T47D (cell line): ENCODE measurements at regions not wholly inside any gene's neighbourhood (a gene's known extent, or its start where the extent isn't known, plus 50 kb on each side); places are given as distances from the start of the nearest gene placed in this dataset.
A peak's percentile ranks its signal among the peaks of the same experiment; 100 is the strongest.
"Not testable (repeated sequence)": the region's sequence is repeated elsewhere in the genome, so short reads cannot be mapped to it uniquely, and the experiment has no call there.

Experiments used
- DNase-seq, 2 experiments: peaks; one replicate each; pipeline versions ENCODE4 v3.0.0 to v3.0.0-alpha.2; 2011 to 2012; ENCODE audit warnings: low read depth in 1 of 2, low spot score in 1 of 2
- JUND ChIP-seq: IDR thresholded peaks from 2 replicates; pipeline ENCODE4 v1.6.1; 2012; ENCODE audit warnings: low read depth
- in situ Hi-C: cut with HindIII; loops from 2 replicates; pipeline ENCODE4 v1.10.0; 2016; ENCODE audit warnings: low sequenced_read_pairs, low pct_unique_long_range_greater_than_20kb

DNA sequence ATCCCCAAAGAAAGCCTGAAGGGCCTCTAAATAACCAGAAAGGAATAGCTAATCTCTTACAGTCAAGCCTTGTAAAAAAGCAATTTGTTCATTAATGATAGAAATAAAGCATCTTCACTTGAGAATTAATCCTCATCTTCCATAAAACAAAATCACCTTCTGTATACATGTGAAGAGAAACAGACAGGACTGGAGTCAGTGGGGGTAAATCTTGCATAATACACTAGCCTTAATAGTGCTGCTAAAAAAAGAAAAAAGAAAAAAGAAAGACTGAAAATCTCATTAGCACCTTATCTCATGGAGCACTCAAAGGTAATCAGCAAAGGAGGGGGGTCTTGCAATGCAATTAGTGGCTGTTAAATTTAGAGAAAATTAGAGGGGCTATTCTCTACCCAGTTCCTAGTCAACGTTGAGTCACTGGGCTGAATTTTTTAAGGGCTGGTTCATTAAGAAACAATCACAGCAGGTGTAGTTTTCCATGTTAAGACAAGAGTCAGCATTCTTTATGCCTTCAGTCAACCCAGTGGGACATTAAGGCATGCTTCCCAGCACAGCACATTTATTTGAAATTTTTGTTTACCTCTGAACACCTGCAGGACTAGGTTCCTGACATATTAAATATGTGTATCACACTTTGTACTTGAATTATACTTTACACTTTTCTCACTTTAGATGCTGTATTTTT, 1455.7 kb upstream of the CELF2 start:
- in situ Hi-C loops, result no loop called here
- TF ChIP-seq JUND, result no peak
- no peak for DNase-seq

DNA sequence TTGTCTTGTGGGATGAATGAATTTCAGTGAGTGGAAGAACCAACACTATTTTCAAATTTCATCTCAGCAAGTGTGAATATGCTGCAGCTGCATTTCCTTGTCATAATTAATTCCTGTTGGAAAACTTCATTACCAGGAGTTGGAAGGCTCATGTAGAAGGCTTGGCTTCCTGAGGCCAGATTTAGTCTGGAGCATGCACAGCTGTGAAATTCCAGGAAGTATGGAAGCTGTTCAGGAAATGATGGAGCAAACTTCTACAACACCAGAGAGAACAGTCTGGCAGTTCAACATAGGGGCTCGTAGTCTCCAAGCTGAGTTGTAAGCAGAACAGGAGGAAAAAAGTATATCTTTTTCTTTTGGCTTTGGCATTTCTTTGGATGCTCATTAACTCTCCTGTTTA, 1439.9 kb upstream of the CELF2 start:
- no peak for TF ChIP-seq JUND
- no peak for DNase-seq
- in situ Hi-C loops, result no loop called here

DNA sequence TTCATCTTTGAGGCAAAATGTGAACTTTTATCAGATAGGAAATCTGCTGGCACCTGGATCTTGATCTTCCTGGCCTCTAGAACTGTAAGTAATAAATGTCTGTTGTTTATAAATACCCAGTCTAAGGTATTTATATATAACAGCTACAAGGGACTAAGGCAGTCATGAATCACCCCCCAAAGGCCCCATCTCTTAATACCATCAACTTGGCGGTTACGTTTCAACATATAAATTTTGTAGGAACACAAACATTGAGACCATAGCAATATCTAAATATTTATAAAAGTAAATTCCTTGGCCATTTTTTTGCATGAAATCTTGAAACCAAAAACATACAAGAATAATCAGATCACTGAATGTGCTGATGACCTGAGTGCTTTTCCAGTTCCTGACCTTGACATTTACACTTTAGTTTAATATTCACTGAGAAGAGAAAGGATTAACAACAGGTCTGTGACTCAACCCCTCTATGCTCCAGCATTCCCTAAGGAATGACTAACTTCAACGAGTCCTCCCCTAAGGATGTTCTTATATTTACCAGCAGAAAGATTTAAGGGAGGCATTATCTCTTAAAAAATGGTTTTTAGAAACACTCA, 1438.5 kb upstream of the CELF2 start:
- in situ Hi-C loops, result no loop called here
- no peak for DNase-seq
- no peak for TF ChIP-seq JUND

DNA sequence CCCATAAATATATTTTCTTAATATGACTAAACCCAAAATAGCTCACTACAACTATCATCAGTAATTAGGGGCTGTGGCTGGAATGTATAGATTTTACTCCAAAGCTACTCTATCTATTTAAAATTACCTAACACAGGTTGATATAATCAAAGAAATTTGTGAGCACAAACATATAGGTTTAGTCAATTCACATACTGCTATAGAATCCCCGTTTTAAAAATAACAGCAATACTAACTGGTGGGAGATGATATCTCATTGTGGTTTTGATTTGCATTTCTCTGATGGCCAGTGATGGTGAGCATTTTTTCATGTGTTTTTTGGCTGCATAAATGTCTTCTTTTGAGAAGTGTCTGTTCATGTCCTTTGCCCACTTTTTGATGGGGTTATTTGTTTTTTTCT, 1434.9 kb upstream of the CELF2 start:
- in situ Hi-C loops, DNase-seq: not testable (repeated sequence)

DNA sequence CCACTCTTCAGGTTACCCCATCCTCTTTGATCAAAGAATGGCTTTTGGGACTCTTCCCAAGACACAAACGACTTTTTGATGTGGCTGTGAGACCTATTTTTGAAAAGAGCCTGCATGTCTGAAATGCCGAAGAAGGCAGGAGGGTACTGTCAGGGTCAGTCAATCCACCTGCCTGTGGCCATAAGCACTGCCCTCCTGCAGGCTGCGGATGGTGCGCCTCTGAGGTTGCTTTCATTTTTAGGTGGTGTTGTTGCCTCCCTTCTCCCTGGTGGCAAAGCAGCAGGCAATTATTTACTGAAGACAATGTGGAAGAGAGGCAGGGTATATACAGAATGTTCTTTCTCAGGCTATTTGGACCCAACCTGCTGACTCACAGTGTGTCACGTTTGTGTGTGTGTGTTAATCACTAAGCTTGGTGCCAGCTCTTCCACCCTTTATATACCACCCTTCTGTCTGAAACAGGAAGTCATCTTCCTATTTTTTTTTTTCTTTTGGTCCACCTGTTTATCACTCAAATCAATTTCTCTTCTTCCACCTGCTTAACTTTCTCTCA, 1421.2 kb upstream of the CELF2 start:
- no peak for TF ChIP-seq JUND
- in situ Hi-C loops, result no loop called here
- peak; percentile 11 to 36 for DNase-seq

DNA sequence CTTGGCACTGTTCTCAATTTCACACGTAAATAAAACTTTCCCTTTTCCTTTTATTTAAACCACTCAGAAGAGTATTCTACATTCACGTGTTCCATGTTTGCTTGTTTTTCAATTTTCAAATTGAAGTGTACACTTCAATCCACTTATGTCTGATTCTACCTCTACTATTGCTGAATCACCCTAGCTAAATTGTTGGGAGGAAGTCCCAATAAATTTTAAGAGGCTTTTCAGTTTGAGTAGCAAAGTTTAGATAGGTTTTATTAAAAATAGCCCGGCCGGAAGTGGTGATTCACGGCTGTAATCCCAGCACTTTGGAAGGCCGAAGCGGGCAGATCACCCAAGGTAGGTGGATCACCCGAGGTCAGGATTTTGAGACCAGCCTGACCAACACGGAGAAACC, 1414.7 kb upstream of the CELF2 start:
- in situ Hi-C loops, result no loop called here
- TF ChIP-seq JUND, result no peak
- no peak for DNase-seq

DNA sequence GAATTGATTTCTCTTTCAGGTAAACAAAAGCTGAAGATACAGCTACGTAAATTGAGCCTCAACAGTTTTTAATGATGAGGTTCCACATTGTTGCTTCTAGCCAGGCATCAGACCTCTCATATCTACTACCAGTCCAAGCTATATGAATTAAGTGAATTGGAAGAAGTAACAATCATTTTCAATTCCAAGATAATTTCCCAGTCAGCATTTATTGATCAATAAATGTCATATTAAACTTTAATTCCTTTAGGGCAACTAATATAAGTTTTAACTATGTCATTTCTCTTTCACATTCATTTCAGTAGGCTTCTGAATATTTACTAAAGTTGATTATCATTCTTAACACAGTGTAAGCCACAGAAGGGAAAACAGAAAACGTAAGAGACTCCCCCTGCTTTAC, 1413.7 kb upstream of the CELF2 start:
- in situ Hi-C loops, result no loop called here
- DNase-seq, result no peak
- TF ChIP-seq JUND, result no peak

DNA sequence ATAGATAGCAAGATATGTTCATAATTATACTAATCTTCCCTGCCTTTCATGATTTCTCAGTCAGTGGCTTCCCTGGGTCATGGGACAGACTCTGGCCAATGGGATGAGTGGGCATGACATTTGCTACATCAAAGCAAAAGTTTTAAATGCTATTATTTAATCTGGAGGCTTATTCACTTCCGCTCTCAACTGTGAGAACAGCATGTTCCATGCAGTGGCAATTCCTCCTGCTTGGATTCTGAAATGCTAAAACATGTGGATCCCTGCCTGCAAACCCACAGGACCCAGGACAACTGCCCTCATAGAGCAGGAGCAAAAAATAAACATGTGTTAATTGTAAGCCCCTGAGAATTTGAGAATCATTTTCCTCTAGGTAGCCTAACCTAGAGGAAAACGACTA, 1412.4 kb upstream of the CELF2 start:
- no peak for TF ChIP-seq JUND
- DNase-seq, result no peak
- in situ Hi-C loops, result no loop called here

DNA sequence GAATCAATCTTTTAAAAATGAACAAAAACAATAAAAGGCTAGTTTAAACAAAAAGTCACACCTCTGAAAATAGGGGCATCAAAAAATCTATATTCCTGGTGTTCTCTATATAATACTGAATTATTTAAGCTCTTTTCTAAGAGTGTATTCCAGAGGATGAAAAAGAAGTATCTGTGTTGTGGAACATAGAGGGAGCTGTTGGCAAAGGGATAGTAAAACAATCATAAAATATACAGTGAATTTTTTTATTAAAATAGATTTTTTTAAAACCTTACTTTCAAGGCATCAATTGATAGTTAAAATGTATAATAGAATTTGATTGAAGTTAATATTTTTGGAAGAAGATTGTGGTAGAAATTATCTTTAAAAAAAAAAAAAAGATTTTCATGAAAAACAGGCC, 1409.1 kb upstream of the CELF2 start:
- no peak for TF ChIP-seq JUND
- in situ Hi-C loops, result no loop called here
- DNase-seq, result peak; percentile 5 to 25

DNA sequence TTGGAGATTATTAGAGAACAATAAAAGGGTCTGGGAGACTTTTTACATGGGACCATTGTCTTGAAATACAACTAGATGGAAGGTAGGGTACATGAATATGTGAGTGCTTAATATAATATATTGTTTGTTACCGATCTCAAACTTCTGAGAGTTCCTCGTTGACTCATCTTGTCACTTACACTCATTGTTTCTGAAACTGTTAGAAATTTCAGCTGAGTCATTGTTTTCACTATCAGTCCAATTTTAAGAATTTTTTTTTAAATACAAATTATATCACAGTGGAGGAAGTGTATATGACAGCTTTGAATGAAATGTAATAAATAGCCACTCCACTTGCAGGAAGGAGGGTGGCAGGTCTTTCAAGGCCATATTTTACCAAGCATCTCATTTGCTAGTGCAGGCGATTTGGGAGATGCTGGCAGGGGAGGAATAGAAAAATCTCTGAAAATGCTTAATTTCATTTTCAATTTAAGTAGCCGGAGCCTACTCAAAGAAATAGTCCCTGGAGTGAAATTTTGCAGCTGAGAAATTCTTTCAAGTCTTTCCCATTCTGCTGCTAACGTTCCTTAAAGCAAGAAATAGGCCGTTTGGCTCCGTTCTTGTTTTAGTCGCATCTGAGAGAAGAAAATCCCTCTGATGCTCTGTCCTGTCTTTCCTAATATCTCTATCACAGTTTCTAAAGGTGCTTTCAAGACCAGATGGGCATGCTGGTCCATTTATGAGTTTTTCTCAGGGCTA, 1404.2 kb upstream of the CELF2 start:
- TF ChIP-seq JUND, result no peak
- in situ Hi-C loops, result no loop called here
- no peak for DNase-seq

DNA sequence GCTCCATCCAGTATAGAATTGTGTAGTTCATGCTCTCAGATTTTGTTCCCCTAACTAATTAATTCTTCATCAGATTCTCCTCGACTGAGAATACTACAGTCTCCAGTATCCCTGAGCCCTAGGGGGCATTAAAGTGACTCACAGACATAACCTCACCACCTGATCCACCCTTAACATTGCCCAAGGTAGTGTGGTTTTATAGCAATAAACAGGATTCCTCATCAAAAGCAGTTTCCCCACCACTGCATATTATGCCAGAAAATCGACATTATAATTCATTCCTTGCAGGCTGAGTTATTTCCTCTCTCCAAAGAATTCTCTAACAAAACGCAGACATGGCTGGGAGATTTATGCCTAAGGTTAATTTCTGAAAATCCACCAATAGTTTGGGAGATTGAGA, 1402.5 kb upstream of the CELF2 start:
- no peak for DNase-seq
- no peak for TF ChIP-seq JUND
- in situ Hi-C loops, result no loop called here

DNA sequence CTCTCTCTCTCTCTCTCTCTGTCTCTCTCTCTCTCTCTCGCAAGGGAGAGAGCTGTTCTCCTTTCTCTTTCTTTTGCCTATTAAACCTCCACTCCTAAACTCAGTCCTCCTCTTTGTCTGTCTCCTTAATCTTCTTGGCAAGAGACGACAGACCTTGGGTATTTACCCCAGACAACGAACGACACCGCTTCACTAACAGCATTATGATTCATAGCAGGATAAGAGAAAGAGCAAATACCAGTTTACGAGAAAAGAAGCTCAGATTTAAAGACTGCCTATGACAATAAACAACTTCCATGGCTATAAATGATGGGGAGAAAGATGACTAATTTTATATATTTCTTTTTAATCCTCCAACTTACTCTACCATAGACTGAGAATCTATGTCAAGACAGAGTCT, 1396.5 kb upstream of the CELF2 start:
- TF ChIP-seq JUND, result no peak
- in situ Hi-C loops, result no loop called here
- peak in 1 of 2 experiments; percentile 10 for DNase-seq

DNA sequence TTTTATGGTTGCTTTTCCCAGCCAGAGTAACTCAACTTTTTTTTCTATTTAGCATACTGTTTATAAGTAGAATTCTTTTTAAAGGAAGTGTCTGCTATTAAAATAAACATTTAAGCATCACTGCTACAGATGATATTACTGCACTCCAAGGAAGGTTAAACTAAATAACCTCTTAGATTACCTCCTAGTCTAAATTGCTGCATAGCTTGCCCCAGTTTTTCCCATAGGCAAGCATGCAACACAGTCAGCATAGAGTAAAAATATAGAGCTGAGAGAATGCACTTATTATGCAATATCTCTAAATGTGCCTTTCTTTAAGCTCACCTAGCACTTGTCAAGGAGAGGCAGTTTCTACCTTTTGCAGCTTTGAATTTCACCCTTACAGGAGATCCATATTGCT, 1392.4 kb upstream of the CELF2 start:
- in situ Hi-C loops, result no loop called here
- no peak for TF ChIP-seq JUND
- DNase-seq, result no peak

DNA sequence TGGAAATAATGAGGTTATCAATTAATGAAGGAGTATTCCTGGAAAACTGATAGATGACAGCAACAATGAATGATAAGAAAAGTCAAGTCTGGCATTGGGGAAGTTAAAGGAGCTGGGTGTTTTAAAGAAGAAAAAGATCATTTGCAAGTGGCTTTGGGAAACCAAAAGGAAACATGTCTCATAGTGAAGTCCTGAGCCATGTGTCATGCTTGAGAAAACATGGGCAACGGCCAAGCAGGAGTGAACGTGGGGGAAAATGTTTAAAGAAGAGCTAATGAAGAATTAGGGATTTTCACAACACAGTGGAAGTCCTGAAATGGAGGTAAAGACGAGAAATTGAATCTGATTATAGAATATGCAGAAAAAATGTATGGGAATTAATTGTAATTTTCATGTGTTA, 1383.2 kb upstream of the CELF2 start:
- DNase-seq, result no peak
- no peak for TF ChIP-seq JUND
- in situ Hi-C loops, result no loop called here
